AG09309 (cell line): ENCODE measurements at regions not wholly inside any gene's neighbourhood (a gene's known extent, or its start where the extent isn't known, plus 50 kb on each side); places are given as distances from the start of the nearest gene placed in this dataset.

Experiments
- DNase-seq: peaks from one replicate; pipeline ENCODE4 v3.0.0-alpha.2; 2010; ENCODE audit warnings: low read depth
- H3K4me3 ChIP-seq: 2 replicates; pipeline ENCODE4 v1.5.1; 2011; ENCODE audit warnings: mild to moderate bottlenecking, low read depth, low read length, moderate library complexity; ENCODE audit not compliant: control insufficient read depth
- TF ChIP-seq, protein P1 (sequence below): IDR thresholded peaks from 2 replicates; pipeline ENCODE4 v1.5.1; 2011; ENCODE audit warnings: mild to moderate bottlenecking, low read depth, low read length, inconsistent platforms; ENCODE audit not compliant: insufficient read depth, control insufficient read depth; ENCODE audit errors: missing control alignments

DNA sequence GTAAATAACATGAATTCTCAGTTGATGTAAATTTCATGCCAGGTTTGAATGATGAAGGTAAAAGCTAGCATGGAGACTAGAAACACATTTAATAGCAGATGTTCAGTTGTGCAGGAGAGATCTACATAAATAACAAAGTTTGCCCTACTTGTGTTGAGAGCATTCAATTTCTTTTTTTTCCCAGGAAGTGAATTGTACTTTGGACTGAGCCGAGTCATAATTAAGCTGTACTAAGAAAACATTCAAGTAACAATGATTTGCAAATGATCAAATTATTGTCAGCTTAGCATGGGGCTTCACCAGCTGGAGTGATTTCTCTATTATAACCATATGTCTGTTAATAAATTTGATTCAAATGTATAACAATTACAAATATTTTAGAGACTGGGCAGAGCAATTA is 893.5 kb upstream of the MAP3K7 start:
- no peak for DNase-seq
- no peak overlapping the region for H3K4me3 ChIP-seq
- TF ChIP-seq, protein P1, sequence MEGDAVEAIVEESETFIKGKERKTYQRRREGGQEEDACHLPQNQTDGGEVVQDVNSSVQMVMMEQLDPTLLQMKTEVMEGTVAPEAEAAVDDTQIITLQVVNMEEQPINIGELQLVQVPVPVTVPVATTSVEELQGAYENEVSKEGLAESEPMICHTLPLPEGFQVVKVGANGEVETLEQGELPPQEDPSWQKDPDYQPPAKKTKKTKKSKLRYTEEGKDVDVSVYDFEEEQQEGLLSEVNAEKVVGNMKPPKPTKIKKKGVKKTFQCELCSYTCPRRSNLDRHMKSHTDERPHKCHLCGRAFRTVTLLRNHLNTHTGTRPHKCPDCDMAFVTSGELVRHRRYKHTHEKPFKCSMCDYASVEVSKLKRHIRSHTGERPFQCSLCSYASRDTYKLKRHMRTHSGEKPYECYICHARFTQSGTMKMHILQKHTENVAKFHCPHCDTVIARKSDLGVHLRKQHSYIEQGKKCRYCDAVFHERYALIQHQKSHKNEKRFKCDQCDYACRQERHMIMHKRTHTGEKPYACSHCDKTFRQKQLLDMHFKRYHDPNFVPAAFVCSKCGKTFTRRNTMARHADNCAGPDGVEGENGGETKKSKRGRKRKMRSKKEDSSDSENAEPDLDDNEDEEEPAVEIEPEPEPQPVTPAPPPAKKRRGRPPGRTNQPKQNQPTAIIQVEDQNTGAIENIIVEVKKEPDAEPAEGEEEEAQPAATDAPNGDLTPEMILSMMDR: no peak

- TF ChIP-seq, protein P1: no peak
- no peak for DNase-seq
- H3K4me3 ChIP-seq: no peak overlapping the region
Observed at GRCh38 chr6:91477688-91478087, 890.8 kb upstream of the MAP3K7 start.

- no peak for DNase-seq
- TF ChIP-seq, protein P1: no peak
- H3K4me3 ChIP-seq: no peak overlapping the region
Observed at GRCh38 chr6:91476000-91476399, 889.1 kb upstream of the MAP3K7 start.

- H3K4me3 ChIP-seq: no peak overlapping the region
- no peak for DNase-seq
- TF ChIP-seq, protein P1: no peak
Observed at GRCh38 chr6:91465393-91465792, 878.5 kb upstream of the MAP3K7 start.

DNA sequence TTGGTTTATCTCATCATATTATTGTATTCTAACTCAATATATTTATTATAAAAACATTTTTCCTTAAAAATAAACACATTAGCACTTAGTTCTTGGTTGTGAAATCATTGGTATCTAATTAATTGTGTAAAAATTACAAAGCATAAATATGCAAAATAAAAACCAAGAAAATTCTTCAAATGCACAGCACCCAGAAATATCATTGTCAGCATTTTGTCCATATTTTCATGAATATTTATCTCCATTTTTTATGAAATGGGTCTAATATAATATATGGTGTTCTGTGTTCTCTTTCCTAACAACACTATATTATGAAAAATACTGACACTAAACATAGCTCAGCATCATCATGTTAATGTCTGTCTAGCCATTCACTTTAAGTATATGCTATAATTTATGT is 877.8 kb upstream of the MAP3K7 start:
- TF ChIP-seq, protein P1: no peak
- H3K4me3 ChIP-seq: no peak overlapping the region
- no peak for DNase-seq

- no peak for DNase-seq
- TF ChIP-seq, protein P1: no peak
- no peak overlapping the region for H3K4me3 ChIP-seq
Observed at GRCh38 chr6:91464201-91464600, 877.3 kb upstream of the MAP3K7 start.

GRCh38 chr6:91462241-91462640 is 875.4 kb upstream of the MAP3K7 start:
- DNase-seq: no peak
- no peak overlapping the region for H3K4me3 ChIP-seq
- TF ChIP-seq, protein P1: no peak
